HCT116 (cell line): ENCODE measurements at regions not wholly inside any gene's neighbourhood (a gene's known extent, or its start where the extent isn't known, plus 50 kb on each side); places are given as distances from the start of the nearest gene placed in this dataset.

ENCODE experiments used
- ATAC-seq: fragments of 200-7000 bp; cut with Tn5 transposase; 2 replicates; pipeline ENCODE4 v1.9.1; 2020; ENCODE audit warnings: mild to moderate bottlenecking, moderate library complexity
- BruUV-seq: library from RNA; stranded (reverse); fragments of 400-500 nt; replicated peaks from 2 replicates; lab custom pipeline; 2021; lab: Mats Ljungman, UMichigan
- CTCF ChIA-PET: fragments of 300-600 bp; sonication (Branson Sonifier 250); formaldehyde crosslinking; loops from one replicate; lab custom pipeline; 2021; ENCODE audit warnings: antibody characterized with exemption; lab: Charles Lee
- POLR2A ChIA-PET: fragments of 300-600, 350-600 bp; sonication (Branson Sonifier 250); formaldehyde crosslinking; loops from one replicate; lab custom pipeline; 2021; ENCODE audit warnings: antibody characterized with exemption; lab: Charles Lee
- RAD21 ChIA-PET, 2 experiments: fragments of 300-600 bp; sonication (Branson Sonifier 250); formaldehyde crosslinking; loops; one replicate each; lab custom pipeline; 2023; ENCODE audit warnings: low total read pairs in 2 of 2; ENCODE audit not compliant: uncharacterized antibody in 2 of 2, unreplicated experiment in 2 of 2, low non-redundant PET in 1 of 2; lab: Charles Lee
- DNase-seq: peaks from one replicate; pipeline ENCODE4 v3.0.0-alpha.2; 2010; ENCODE audit warnings: low read depth, low spot score
- H2AFZ ChIP-seq: fragments of 200-600 bp; shearing (Covaris generic), sonication (generic); 2 replicates; pipeline ENCODE4 v1.6.1; 2017; ENCODE audit warnings: low read depth, mixed run types, mixed read lengths, antibody characterized with exemption, low read length; ENCODE audit not compliant: poor library complexity, severe bottlenecking
- H3K27ac ChIP-seq: 2 replicates; pipeline ENCODE4 v1.5.1; 2012; ENCODE audit warnings: low read depth, low read length
- H3K27me3 ChIP-seq: fragments of 200-600 bp; sonication (generic); 2 replicates; pipeline ENCODE4 v1.6.1; 2016; ENCODE audit warnings: mixed run types, low read length, mixed read lengths; ENCODE audit not compliant: insufficient read depth
- H3K36me3 ChIP-seq, 2 experiments: fragments of 200-500 bp in 1 of 2; fragments of 200-600 bp in 1 of 2; sonication (Bioruptor generic) in 1 of 2; sonication (generic) in 1 of 2; 2 replicates each; pipeline versions ENCODE4 v1.5.1 to v1.6.1; 2014 to 2016; ENCODE audit warnings: low read length in 2 of 2, inconsistent platforms in 1 of 2, mixed read lengths in 1 of 2, mixed run types in 1 of 2; ENCODE audit not compliant: insufficient read depth in 2 of 2, control insufficient read depth in 1 of 2
- H3K4me1 ChIP-seq, 2 experiments: fragments of 200-600 bp in 1 of 2; sonication (generic) in 1 of 2; 2 replicates each; pipeline versions ENCODE4 v1.5.1 to v1.6.1; 2012 to 2017; ENCODE audit warnings: low read length in 2 of 2, inconsistent platforms in 1 of 2, mild to moderate bottlenecking in 1 of 2, mixed read lengths in 1 of 2, mixed run types in 1 of 2, moderate library complexity in 1 of 2; ENCODE audit not compliant: insufficient read depth in 2 of 2, control insufficient read depth in 1 of 2
- H3K4me2 ChIP-seq: fragments of 200-600 bp; sonication (generic); 2 replicates; pipeline ENCODE4 v1.6.1; 2017; ENCODE audit warnings: mixed run types, low read length, mixed read lengths
- H3K4me3 ChIP-seq, 2 experiments: fragments of 200-600 bp in 1 of 2; sonication (generic) in 1 of 2; replicated peaks in 1 of 2; 2 replicates each; pipeline ENCODE4 v1.5.1; 2011 to 2016; ENCODE audit warnings: low read length in 2 of 2, control low read depth in 1 of 2, low read depth in 1 of 2, mild to moderate bottlenecking in 1 of 2, mixed read lengths in 1 of 2, mixed run types in 1 of 2
- H3K79me2 ChIP-seq: fragments of 200-600 bp; sonication (generic); 2 replicates; pipeline ENCODE4 v1.6.1; 2017; ENCODE audit warnings: mild to moderate bottlenecking, mixed run types, low read length, moderate library complexity, mixed read lengths; ENCODE audit not compliant: insufficient read depth
- H3K9ac ChIP-seq: fragments of 200-600 bp; sonication (generic); 2 replicates; pipeline ENCODE4 v1.6.1; 2016; ENCODE audit warnings: low read length, mixed read lengths
- H3K9me2 ChIP-seq: fragments of 200-600 bp; sonication (generic), shearing (Covaris generic); 2 replicates; pipeline ENCODE4 v1.6.1; 2017; ENCODE audit warnings: mixed run types, mild to moderate bottlenecking, moderate library complexity; ENCODE audit not compliant: insufficient read depth
- H3K9me3 ChIP-seq, 2 experiments: fragments of 200-500 bp in 1 of 2; fragments of 200-600 bp in 1 of 2; sonication (Bioruptor generic) in 1 of 2; sonication (generic) in 1 of 2; 2 replicates each; pipeline ENCODE4 v1.6.1; 2014 to 2017; ENCODE audit warnings: low read length in 2 of 2, mixed read lengths in 2 of 2, inconsistent platforms in 1 of 2, low read depth in 1 of 2, mild to moderate bottlenecking in 1 of 2, mixed run types in 1 of 2, moderate library complexity in 1 of 2; ENCODE audit not compliant: control insufficient read depth in 1 of 2, insufficient read depth in 1 of 2
- H4K20me1 ChIP-seq: fragments of 200-600 bp; sonication (generic), shearing (Covaris generic); 2 replicates; pipeline ENCODE4 v1.6.1; 2017; ENCODE audit warnings: mixed run types, mild to moderate bottlenecking, moderate library complexity; ENCODE audit not compliant: insufficient read depth
- ATF3 ChIP-seq: IDR thresholded peaks from 2 replicates; pipeline ENCODE4 v1.6.1; 2012
- CBX3 ChIP-seq: IDR thresholded peaks from 2 replicates; pipeline ENCODE4 v1.6.1; 2012; ENCODE audit warnings: low read depth
- CEBPB ChIP-seq: IDR thresholded peaks from 2 replicates; pipeline ENCODE4 v1.6.1; 2012; ENCODE audit warnings: low read depth
- ELF1 ChIP-seq: IDR thresholded peaks from 2 replicates; pipeline ENCODE4 v1.6.1; 2012; ENCODE audit warnings: low read depth, borderline replicate concordance
- EZH2 ChIP-seq: fragments of 200-600 bp; sonication (generic); IDR thresholded peaks from 2 replicates; pipeline ENCODE4 v1.6.1; 2017; ENCODE audit warnings: antibody characterized with exemption, mixed run types
- FOSL1 ChIP-seq: IDR thresholded peaks from 2 replicates; pipeline ENCODE4 v1.6.1; 2012; ENCODE audit warnings: low read depth
- JUND ChIP-seq: IDR thresholded peaks from 2 replicates; pipeline ENCODE4 v1.6.1; 2012
- POLR2A ChIP-seq: IDR thresholded peaks from 2 replicates; pipeline ENCODE4 v1.7.0; 2011; ENCODE audit warnings: borderline replicate concordance; ENCODE audit not compliant: insufficient read depth, insufficient read length; ENCODE audit errors: extremely low read depth
- RAD21 ChIP-seq: IDR thresholded peaks from 2 replicates; pipeline ENCODE4 v1.6.1; 2012; ENCODE audit warnings: low read depth, mild to moderate bottlenecking
- SIN3A ChIP-seq: IDR thresholded peaks from 2 replicates; pipeline ENCODE4 v1.6.1; 2012; ENCODE audit warnings: low read depth
- SP1 ChIP-seq: IDR thresholded peaks from 2 replicates; pipeline ENCODE4 v1.6.1; 2012; ENCODE audit warnings: low read depth
- SRF ChIP-seq: IDR thresholded peaks from 2 replicates; pipeline ENCODE4 v1.6.1; 2012; ENCODE audit warnings: low read depth
- ZFX ChIP-seq: fragments of 450-650 bp; IDR thresholded peaks from 2 replicates; pipeline ENCODE4 v1.6.1; 2017
- ZNF274 ChIP-seq: fragments of 200-500 bp; sonication (Bioruptor generic); IDR thresholded peaks from 2 replicates; pipeline ENCODE4 v1.6.1; 2014; ENCODE audit warnings: mild to moderate bottlenecking, low read depth, low read length, inconsistent platforms
- intact Hi-C: fragments of 100-400 bp; cut with micrococcal nuclease; formaldehyde crosslinking; loops from 2 replicates; pipeline ENCODE4 v1.10.0; 2022
- TF ChIP-seq, protein P1 (sequence below): IDR thresholded peaks from 2 replicates; pipeline ENCODE4 v1.6.1; 2012; ENCODE audit warnings: low read depth

DNA sequence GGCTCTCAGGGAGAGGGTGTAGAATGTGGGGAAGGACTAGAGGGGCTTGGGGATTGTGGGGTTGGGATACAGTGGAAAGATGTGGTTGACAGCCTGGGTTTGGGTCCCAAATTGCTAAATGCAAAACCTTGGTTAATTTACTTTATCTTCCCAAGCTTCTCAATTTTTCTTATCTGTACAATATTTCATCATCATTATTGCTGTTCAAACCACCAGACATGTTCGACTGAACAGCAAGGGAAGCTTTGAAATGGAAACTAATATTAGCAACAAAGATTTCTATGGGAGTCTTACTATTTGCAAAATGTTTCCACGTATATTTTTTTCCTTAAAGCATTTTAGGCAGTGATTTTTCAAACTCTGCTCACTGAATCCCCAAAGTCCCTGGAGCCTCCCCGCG lies 67.0 kb upstream of the KAZN start:
- no peak overlapping the region for H2AFZ ChIP-seq
- intact Hi-C loops = no loop called here
- no peaks in the 10 kb centered on the region for H4K20me1 ChIP-seq
- H3K4me2 ChIP-seq = no peak overlapping the region
- H3K9me3 ChIP-seq = no peaks in the 10 kb centered on the region
- no peaks in the 10 kb centered on the region for H3K9me2 ChIP-seq
- H3K36me3 ChIP-seq = no peaks in the 10 kb centered on the region
- DNase-seq = no peak
- H3K9ac ChIP-seq = no peak overlapping the region
- no peaks in the 10 kb centered on the region for H3K79me2 ChIP-seq
- H3K4me3 ChIP-seq = no peak overlapping the region
- peaks cover 11% of the 10 kb centered on the region; the same call in 1 of the 2 replicates for H3K27me3 ChIP-seq
- ChIA-PET POLR2A (no interaction called here), CTCF (no interaction called here), RAD21 (no interaction called here)
- no peak overlapping the region for H3K27ac ChIP-seq
- ATAC-seq = no peak
- TF ChIP-seq POLR2A (no peak), FOSL1 (no peak), CEBPB (no peak)
- TF ChIP-seq, protein P1, sequence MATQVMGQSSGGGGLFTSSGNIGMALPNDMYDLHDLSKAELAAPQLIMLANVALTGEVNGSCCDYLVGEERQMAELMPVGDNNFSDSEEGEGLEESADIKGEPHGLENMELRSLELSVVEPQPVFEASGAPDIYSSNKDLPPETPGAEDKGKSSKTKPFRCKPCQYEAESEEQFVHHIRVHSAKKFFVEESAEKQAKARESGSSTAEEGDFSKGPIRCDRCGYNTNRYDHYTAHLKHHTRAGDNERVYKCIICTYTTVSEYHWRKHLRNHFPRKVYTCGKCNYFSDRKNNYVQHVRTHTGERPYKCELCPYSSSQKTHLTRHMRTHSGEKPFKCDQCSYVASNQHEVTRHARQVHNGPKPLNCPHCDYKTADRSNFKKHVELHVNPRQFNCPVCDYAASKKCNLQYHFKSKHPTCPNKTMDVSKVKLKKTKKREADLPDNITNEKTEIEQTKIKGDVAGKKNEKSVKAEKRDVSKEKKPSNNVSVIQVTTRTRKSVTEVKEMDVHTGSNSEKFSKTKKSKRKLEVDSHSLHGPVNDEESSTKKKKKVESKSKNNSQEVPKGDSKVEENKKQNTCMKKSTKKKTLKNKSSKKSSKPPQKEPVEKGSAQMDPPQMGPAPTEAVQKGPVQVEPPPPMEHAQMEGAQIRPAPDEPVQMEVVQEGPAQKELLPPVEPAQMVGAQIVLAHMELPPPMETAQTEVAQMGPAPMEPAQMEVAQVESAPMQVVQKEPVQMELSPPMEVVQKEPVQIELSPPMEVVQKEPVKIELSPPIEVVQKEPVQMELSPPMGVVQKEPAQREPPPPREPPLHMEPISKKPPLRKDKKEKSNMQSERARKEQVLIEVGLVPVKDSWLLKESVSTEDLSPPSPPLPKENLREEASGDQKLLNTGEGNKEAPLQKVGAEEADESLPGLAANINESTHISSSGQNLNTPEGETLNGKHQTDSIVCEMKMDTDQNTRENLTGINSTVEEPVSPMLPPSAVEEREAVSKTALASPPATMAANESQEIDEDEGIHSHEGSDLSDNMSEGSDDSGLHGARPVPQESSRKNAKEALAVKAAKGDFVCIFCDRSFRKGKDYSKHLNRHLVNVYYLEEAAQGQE = no peak
- no TSS peak for BruUV-seq
- H3K4me1 ChIP-seq = no peaks in the 10 kb centered on the region

DNA sequence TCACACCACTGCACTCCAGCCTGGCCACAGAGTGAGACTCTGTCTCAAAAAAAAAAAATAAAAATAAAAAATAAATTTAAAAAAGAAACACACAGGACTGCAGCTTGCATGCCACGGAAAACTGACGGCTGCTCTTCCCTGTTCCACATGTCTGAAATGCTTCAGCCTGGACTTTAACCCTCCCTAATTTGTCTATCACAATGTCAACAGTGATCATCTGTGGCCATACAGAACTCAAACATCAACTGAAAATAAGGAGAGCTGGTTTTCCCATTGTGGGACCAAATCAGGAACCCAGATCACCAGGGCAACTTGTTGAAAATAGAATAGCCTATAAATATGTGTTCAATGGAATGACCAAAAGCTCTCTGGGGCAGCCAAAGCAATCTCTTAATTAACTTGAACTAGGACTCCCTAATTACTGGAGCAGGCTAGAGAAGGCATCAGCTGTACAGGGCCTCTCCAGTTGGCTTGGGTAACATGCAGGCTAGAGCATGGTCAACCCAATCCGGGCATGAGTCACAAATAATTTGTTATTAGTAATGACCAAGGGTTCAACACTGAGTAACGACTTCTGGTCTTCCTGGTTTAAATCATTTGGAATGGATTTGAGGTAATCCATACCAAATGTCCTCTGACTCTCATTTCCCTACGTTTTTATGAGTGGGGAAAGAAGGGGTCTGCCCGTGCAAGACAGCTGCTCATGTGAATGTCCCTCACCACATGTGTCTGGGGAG lies 62.7 kb upstream of the KAZN start:
- H3K4me2 ChIP-seq = no peak overlapping the region
- TF ChIP-seq ZFX = no peak
- no peak for TF ChIP-seq SP1
- TF ChIP-seq JUND = no peak
- TF ChIP-seq RAD21 = no peak
- no peak for TF ChIP-seq SIN3A
- TF ChIP-seq CEBPB = no peak
- no peak for TF ChIP-seq SRF
- no peak for TF ChIP-seq FOSL1
- no peak for TF ChIP-seq EZH2
- TF ChIP-seq ATF3 = no peak
- no peak for TF ChIP-seq ELF1
- TF ChIP-seq, protein P1 = no peak
- TF ChIP-seq CBX3 = no peak
- TF ChIP-seq ZNF274 = no peak

More for the DNA sequence above, 62.7 kb upstream of the KAZN start:
- H4K20me1 ChIP-seq = no peaks in the 10 kb centered on the region
- H3K79me2 ChIP-seq = no peaks in the 10 kb centered on the region
- RAD21 ChIA-PET = no interaction called here
- POLR2A ChIA-PET = no interaction called here
- no peak overlapping the region for H2AFZ ChIP-seq
- H3K36me3 ChIP-seq = no peaks in the 10 kb centered on the region
- BruUV-seq = no TSS peak
- H3K9me3 ChIP-seq = no peaks in the 10 kb centered on the region
- DNase-seq (no peak), ATAC-seq (no peak)
- H3K9me2 ChIP-seq = no peaks in the 10 kb centered on the region
- CTCF ChIA-PET = no interaction called here
- H3K27ac ChIP-seq = no peak overlapping the region
- H3K27me3 ChIP-seq = peaks cover 44% of the 10 kb centered on the region
- intact Hi-C loops = no loop called here
- H3K9ac ChIP-seq = no peak overlapping the region
- H3K4me3 ChIP-seq = no peak overlapping the region
- H3K4me1 ChIP-seq = no peaks in the 10 kb centered on the region
